ENCODE measurements at regions not wholly inside any gene's neighbourhood (a gene's known extent, or its start where the extent isn't known, plus 50 kb on each side); places are given as distances from the start of the nearest gene placed in this dataset.

DNA sequence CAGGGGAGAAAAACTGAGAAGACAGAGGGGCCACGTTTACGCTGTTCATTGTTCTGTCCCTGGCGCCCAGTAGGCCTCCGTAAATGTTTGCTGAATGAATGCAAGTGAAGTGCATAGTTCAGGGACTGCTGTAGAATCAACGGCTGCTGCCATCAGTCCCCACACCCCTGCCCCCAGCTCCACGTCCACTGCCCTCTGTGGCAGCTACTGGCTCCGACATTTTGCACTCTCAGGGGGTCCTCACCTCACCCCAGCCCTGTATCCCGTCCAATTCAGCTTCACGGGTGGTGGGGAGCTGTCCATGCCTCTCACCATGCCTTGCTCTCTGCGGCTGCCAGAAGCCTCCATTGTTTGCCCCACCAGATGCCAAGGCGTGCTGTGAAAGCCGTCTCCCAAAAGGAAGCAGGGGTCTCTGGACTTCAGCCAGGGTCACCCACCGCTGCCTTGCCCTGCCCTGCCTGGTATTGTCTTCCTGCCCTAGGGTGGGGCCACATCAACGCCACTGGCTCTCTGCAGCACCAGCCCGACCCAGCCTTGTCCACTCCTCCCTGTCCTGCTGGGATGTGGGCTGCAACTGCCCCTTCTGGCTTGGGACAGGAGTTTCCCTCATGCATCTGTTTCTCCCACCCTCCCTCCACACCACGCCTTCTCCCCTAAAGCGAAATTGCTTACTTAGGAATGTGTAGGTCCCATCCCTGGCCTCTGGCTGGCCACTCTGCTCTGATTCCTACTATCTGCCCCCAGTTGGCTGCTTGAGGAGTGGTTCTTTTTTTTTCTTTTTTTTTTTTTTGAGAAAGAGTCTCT is 86.0 kb downstream of the RHOB start:
- Histone ChIP-seq H3K27me3 (ENCODE audit: control insufficient read depth in 1 of 2, insufficient read depth in 2 of 2, low read length in 2 of 2) (no peaks in the 10 kb centered on the region), H3K4me3 (replicated peaks in 1 of 3; ENCODE audit: insufficient read depth in 1 of 3, low read depth in 2 of 3, low read length in 3 of 3) (no peak overlapping the region; a peak in 1 of 6 replicates), H3K9ac (ENCODE audit: insufficient read depth, low read depth, low read length) (peak overlapping the region; percentile 53), H3K79me2 (ENCODE audit: insufficient read depth, low read length) (no peaks in the 10 kb centered on the region), H4K20me1 (ENCODE audit: insufficient read depth, low read length) (no peaks in the 10 kb centered on the region), H3K4me2 (ENCODE audit: low read depth, low read length) (peak overlapping the region; percentile 33), H2AFZ (ENCODE audit: low read length) (no peak overlapping the region), H3K36me3 (replicated peaks in 1 of 2; ENCODE audit: control insufficient read depth in 1 of 2, insufficient read depth in 2 of 2, low read length in 2 of 2) (no peaks in the 10 kb centered on the region), H3K4me1 (ENCODE audit: insufficient read depth, low read length) (peaks cover 88% of the 10 kb centered on the region), H3K27ac (ENCODE audit: extremely low read length, insufficient read depth, low read length) (peak overlapping the region; percentile 59), H3K9me3 (ENCODE audit: low read length) (no peaks in the 10 kb centered on the region)
- ATAC-seq (peak; percentile 73), DNase-seq (ENCODE audit: low spot score) (peak; percentile 72), FAIRE-seq (no peak)
- in situ Hi-C loops (cut with HindIII; ENCODE audit: extremely low pct_ligation_motif_present, low pct_unique_long_range_greater_than_20kb) (no loop called here), intact Hi-C loops (cut with micrococcal nuclease; ENCODE audit: unreplicated experiment) (no loop called here)
- ChIA-PET POLR2A (interaction anchor here (1.3 to 10.9 kb wide), 6 partner anchors 8 to 85 kb away, joined by 3 to 215 read pairs (median 18); no protein-coding TSS in a partner anchor), CTCF (ENCODE audit: low intra/inter-chr PET ratio, low total read pairs) (no interaction called here)
- 60% methylated on average over 17 of the region's 17 CpGs for WGBS (ENCODE audit: low lambda C conversion rate)
- no TSS peak for BruUV-seq (replicated peaks)
- TF ChIP-seq, protein P1, sequence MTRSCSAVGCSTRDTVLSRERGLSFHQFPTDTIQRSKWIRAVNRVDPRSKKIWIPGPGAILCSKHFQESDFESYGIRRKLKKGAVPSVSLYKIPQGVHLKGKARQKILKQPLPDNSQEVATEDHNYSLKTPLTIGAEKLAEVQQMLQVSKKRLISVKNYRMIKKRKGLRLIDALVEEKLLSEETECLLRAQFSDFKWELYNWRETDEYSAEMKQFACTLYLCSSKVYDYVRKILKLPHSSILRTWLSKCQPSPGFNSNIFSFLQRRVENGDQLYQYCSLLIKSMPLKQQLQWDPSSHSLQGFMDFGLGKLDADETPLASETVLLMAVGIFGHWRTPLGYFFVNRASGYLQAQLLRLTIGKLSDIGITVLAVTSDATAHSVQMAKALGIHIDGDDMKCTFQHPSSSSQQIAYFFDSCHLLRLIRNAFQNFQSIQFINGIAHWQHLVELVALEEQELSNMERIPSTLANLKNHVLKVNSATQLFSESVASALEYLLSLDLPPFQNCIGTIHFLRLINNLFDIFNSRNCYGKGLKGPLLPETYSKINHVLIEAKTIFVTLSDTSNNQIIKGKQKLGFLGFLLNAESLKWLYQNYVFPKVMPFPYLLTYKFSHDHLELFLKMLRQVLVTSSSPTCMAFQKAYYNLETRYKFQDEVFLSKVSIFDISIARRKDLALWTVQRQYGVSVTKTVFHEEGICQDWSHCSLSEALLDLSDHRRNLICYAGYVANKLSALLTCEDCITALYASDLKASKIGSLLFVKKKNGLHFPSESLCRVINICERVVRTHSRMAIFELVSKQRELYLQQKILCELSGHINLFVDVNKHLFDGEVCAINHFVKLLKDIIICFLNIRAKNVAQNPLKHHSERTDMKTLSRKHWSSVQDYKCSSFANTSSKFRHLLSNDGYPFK (CRISPR knock-in tag; IDR thresholded peaks at IDR 0.05; ENCODE audit: borderline replicate concordance), result 0 out of 2 replicates have a peak, but pooled peaks have one; percentile 12
- TF ChIP-seq PTBP1 (IDR thresholded peaks at IDR 0.05; ENCODE audit: low read depth, low read length, poor library complexity, severe bottlenecking), result peak; percentile 31
- no peak for TF ChIP-seq FOXK1 (CRISPR knock-in tag; IDR thresholded peaks at IDR 0.05; ENCODE audit: borderline replicate concordance, low read depth)
- 0 out of 2 replicates have a peak, but pooled peaks have one; percentile 57 for TF ChIP-seq ZNF10 (CRISPR knock-in tag; IDR thresholded peaks at IDR 0.05; ENCODE audit: borderline replicate concordance, low read depth)
- TF ChIP-seq IRF9 (CRISPR knock-in tag; IDR thresholded peaks at IDR 0.05; ENCODE audit: borderline replicate concordance), result peak; percentile 48; the same call in 1 of the 2 replicates
- peak; percentile 86 for TF ChIP-seq ZNF687 (CRISPR knock-in tag; IDR thresholded peaks at IDR 0.05)
- TF ChIP-seq SPEN (CRISPR knock-in tag; IDR thresholded peaks at IDR 0.05; ENCODE audit: low read depth), result peak; percentile 62
- 0 out of 2 replicates have a peak, but pooled peaks have one; percentile 57 for TF ChIP-seq ZNF580 (CRISPR knock-in tag; IDR thresholded peaks at IDR 0.05; ENCODE audit: borderline replicate concordance, low read depth)
- TF ChIP-seq SOX13 (IDR thresholded peaks at IDR 0.05), result peak; percentile 67
- TF ChIP-seq SOX13 (CRISPR knock-in tag; conservative IDR thresholded peaks at IDR 0.05 in 1 of 2, IDR thresholded peaks at IDR 0.05 in 1 of 2), result peak in 1 of 2 experiments; percentile 80; a peak in 2 of 4 replicates
- peak; percentile 46; the same call in 1 of the 2 replicates for TF ChIP-seq ZBTB7B (CRISPR knock-in tag; IDR thresholded peaks at IDR 0.05)
- no peak for TF ChIP-seq TP53 (CRISPR knock-in tag; conservative IDR thresholded peaks at IDR 0.05)

Measured in HepG2 (cell line).